ENCODE measurements at regions not wholly inside any gene's neighbourhood (a gene's known extent, or its start where the extent isn't known, plus 50 kb on each side); places are given as distances from the start of the nearest gene placed in this dataset.

DNA sequence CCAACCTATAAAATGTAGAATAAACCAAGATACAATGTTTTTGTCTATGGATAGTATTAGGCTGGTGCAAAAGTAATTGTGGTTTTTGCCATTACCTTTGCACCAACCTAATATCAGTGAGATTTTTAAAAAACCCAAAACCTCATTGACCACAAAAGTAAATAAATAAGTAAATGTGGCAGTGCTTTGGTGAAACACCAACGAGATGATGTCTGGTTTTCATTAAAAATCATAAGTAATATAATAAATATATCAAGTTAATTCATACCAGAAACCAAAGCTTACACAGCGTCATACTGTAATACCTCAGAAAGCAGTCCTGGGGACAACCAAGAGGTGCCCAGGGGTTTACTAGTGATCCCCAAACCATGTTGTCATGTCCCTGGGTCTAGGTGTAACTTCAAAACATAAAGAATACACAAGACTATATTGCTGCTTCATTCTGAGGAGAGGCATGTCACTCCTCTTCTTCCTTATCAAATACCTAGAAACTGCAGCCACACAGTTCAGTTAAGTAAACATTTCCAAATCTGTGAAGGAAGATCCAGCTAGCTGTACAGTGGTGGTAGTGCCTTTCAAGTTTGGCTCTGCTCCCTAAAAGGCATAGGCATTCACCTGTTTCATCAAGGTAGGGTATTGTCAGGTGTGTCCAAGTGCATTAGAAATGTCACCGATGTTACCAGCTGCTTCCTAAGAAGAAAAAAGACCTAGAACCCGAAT is 51.6 kb upstream of the ZC3H11B start:
- no peak for DNase-seq
